ENCODE measurements at regions not wholly inside any gene's neighbourhood (a gene's known extent, or its start where the extent isn't known, plus 50 kb on each side); places are given as distances from the start of the nearest gene placed in this dataset.
"Not testable (repeated sequence)": the region's sequence is repeated elsewhere in the genome, so short reads cannot be mapped to it uniquely, and the experiment has no call there.

DNA sequence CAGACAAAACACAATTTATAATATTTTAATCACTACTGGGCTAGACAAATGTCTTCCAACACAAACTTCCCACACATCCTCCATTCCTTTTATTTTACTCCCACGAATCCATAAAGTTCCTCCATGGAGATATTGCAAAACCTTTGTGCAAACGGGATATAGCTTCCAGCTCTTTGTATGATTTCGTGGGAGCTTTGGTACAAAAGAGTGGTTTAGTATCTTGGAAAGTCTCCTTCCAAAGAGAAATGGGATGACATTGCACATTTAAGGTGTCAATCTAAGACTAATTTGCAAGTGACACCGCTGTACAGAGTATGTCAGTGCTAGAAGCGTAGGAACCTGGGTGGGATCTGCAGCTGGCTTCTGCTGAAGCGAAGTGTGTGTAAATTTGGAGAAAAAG lies 455.2 kb upstream of the RUNX1 start:
- no peak for DNase-seq (ENCODE audit: low spot score)
- Mint-ChIP-seq H3K27ac (ENCODE audit: unreplicated experiment) (peak overlapping the region; percentile 76), H3K36me3 (ENCODE audit: low read depth) (no peaks in the 10 kb centered on the region), H3K9me3 (ENCODE audit: low read depth) (peaks cover 2% of the 10 kb centered on the region), H3K4me3 (ENCODE audit: unreplicated experiment) (no peak overlapping the region), H3K27me3 (ENCODE audit: low read depth) (no peaks in the 10 kb centered on the region), H3K4me1 (ENCODE audit: low read depth) (peaks cover 56% of the 10 kb centered on the region)
- TF ChIP-seq, protein P1, sequence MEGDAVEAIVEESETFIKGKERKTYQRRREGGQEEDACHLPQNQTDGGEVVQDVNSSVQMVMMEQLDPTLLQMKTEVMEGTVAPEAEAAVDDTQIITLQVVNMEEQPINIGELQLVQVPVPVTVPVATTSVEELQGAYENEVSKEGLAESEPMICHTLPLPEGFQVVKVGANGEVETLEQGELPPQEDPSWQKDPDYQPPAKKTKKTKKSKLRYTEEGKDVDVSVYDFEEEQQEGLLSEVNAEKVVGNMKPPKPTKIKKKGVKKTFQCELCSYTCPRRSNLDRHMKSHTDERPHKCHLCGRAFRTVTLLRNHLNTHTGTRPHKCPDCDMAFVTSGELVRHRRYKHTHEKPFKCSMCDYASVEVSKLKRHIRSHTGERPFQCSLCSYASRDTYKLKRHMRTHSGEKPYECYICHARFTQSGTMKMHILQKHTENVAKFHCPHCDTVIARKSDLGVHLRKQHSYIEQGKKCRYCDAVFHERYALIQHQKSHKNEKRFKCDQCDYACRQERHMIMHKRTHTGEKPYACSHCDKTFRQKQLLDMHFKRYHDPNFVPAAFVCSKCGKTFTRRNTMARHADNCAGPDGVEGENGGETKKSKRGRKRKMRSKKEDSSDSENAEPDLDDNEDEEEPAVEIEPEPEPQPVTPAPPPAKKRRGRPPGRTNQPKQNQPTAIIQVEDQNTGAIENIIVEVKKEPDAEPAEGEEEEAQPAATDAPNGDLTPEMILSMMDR (IDR thresholded peaks at IDR 0.05) = no peak

DNA sequence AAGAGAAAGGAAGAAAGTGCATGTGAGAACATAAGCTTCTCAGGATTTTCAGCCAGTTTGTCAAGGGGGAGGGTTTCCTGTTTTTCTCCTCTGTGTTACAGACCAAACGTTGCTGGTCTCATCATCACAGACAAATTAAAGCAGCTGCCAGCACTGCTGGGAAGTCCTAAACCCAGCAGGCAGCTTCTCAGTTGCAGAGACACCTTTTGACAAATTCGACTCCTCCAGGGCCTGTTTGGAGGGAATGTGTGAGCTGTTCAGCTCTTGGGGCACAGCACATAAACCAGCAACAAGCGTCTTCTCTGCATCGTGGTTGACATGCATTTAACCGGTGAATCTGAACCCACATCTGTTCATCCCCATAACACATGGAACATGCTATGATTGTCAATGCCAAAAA lies 454.6 kb upstream of the RUNX1 start:
- DNase-seq (ENCODE audit: low spot score) = no peak
- Mint-ChIP-seq H3K27me3 (ENCODE audit: low read depth) (no peaks in the 10 kb centered on the region), H3K36me3 (ENCODE audit: low read depth) (no peaks in the 10 kb centered on the region), H3K4me1 (ENCODE audit: low read depth) (peaks cover 50% of the 10 kb centered on the region), H3K9me3 (ENCODE audit: low read depth) (peaks cover 2% of the 10 kb centered on the region), H3K27ac (ENCODE audit: unreplicated experiment) (peak overlapping the region; percentile 76), H3K4me3 (ENCODE audit: unreplicated experiment) (no peak overlapping the region)
- TF ChIP-seq, protein P1 (IDR thresholded peaks at IDR 0.05) = no peak

DNA sequence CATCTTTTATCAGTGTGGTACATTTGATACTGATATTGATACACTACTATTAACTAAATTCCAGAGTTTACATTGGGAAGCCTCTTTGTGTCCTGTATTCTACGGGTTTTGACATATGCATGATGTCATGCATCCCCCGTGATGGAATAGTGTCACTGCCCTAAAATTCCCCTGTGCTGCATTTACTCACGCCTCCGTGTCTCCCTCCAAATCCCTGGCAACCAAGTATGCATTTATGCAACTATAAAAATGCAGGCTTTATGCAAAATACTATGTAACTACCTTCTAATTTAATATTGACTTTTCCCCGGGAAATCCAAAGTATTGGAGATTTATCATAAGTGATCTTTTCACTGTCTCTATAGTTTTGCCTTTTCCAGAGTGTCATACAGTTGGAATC lies 453.7 kb upstream of the RUNX1 start:
- H3K27me3 Mint-ChIP-seq (ENCODE audit: low read depth) = no peaks in the 10 kb centered on the region
- no peak for DNase-seq (ENCODE audit: low spot score)
- H3K4me1 Mint-ChIP-seq (ENCODE audit: low read depth) = peaks cover 44% of the 10 kb centered on the region
- peaks cover 2% of the 10 kb centered on the region for H3K9me3 Mint-ChIP-seq (ENCODE audit: low read depth)
- no peak overlapping the region for H3K27ac Mint-ChIP-seq (ENCODE audit: unreplicated experiment)
- H3K4me3 Mint-ChIP-seq (ENCODE audit: unreplicated experiment) = no peak overlapping the region
- H3K36me3 Mint-ChIP-seq (ENCODE audit: low read depth) = no peaks in the 10 kb centered on the region
- TF ChIP-seq, protein P1 (IDR thresholded peaks at IDR 0.05) = no peak

DNA sequence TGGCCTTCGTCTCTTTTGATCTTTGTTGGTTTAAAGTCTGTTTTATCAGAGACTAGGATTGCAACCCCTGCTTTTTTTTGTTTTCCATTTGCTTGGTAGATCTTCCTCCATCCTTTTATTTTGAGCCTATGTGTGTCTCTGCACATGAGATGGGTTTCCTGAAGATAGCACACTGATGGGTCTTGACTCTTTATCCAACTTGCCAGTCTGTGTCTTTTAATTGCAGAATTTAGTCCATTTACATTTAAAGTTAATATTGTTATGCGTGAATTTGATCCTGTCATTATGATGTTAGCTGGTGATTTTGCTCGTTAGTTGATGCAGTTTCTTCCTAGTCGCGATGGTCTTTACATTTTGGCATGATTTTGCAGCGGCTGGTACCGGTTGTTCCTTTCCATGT lies 448.4 kb upstream of the RUNX1 start:
- not testable (repeated sequence) for H3K36me3 Mint-ChIP-seq (ENCODE audit: low read depth); H3K4me3 Mint-ChIP-seq (ENCODE audit: unreplicated experiment); H3K9me3 Mint-ChIP-seq (ENCODE audit: low read depth); DNase-seq (ENCODE audit: low spot score); H3K4me1 Mint-ChIP-seq (ENCODE audit: low read depth); H3K27me3 Mint-ChIP-seq (ENCODE audit: low read depth); H3K27ac Mint-ChIP-seq (ENCODE audit: unreplicated experiment)

DNA sequence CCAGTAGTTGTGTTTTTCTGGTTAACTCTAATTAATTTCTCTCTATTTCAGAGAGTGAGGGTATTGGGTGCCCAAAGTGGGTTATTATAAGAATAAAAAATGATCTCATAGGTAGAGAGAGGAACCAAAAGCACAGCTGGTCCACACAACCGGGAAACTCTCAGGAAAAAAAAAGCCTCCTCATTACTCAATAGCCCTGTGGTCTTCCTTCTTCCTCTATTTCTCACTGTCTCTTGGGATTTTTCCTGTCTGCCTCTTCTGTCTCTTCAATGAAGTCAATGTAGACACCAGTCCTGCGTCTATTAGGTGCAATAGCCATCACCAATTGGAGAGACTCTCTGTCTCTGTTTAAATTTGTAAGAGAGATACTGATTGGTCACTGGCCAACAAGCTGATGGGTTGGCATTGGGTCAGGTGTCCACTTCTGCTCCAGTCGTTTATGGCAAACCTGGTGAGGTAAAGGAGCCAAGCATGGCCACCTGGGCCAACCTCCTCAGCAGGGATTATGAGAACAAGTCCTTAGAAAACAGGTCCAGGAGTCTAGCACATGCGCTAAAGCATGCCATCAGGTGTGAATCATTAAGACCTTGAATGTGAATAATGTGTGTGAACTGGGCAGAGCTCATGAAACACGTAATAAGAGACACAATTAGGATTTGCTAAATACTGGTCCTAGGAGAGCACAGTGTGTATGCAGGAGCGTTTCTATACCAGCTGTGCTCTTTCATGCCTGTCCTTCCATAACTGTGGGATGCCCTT lies 443.0 kb upstream of the RUNX1 start:
- Mint-ChIP-seq H3K27ac (ENCODE audit: unreplicated experiment) (no peak overlapping the region), H3K4me3 (ENCODE audit: unreplicated experiment) (no peak overlapping the region), H3K9me3 (ENCODE audit: low read depth) (no peaks in the 10 kb centered on the region), H3K36me3 (ENCODE audit: low read depth) (no peaks in the 10 kb centered on the region), H3K27me3 (ENCODE audit: low read depth) (no peaks in the 10 kb centered on the region), H3K4me1 (ENCODE audit: low read depth) (peaks cover 4% of the 10 kb centered on the region)
- no peak for DNase-seq (ENCODE audit: low spot score)
- TF ChIP-seq, protein P1 (IDR thresholded peaks at IDR 0.05) = no peak

DNA sequence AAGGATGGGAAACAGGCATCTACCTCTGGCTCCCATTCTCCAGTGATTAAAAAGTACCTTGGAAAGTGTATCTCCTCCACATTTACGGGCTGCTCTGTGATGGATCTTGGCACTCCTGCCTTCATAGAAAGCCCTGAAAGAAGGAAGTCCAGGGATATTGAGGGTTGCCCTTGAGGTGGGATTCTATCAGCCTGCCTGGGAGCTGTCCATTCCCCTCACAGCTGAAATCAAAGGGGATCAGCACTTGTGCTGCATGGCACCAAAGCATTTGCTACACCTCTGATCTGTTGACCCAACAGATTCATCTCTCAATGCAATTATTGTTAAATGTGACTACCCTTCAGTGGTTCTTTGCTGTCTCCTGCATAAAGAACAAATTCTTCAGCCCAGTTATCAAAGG lies 442.0 kb upstream of the RUNX1 start:
- Mint-ChIP-seq H3K36me3 (ENCODE audit: low read depth) (no peaks in the 10 kb centered on the region), H3K4me1 (ENCODE audit: low read depth) (peaks cover 4% of the 10 kb centered on the region), H3K27me3 (ENCODE audit: low read depth) (no peaks in the 10 kb centered on the region), H3K9me3 (ENCODE audit: low read depth) (no peaks in the 10 kb centered on the region), H3K4me3 (ENCODE audit: unreplicated experiment) (no peak overlapping the region), H3K27ac (ENCODE audit: unreplicated experiment) (no peak overlapping the region)
- TF ChIP-seq, protein P1 (IDR thresholded peaks at IDR 0.05) = no peak
- no peak for DNase-seq (ENCODE audit: low spot score)
